ENCODE measurements at regions not wholly inside any gene's neighbourhood (a gene's known extent, or its start where the extent isn't known, plus 50 kb on each side); places are given as distances from the start of the nearest gene placed in this dataset.

- peaks cover 0 to 17% (median 0%) of the 10 kb centered on the region in 3 donors for H3K4me1 ChIP-seq
- H3K36me3 ChIP-seq: no peaks in the 10 kb centered on the region
- no peaks in the 10 kb centered on the region for H3K27me3 ChIP-seq
- ATAC-seq: no peak
- 77 to 94% methylated on average over 4 of the region's 6 CpGs for WGBS, 2 donors (ENCODE audit: low coverage in 1 of 2)
- H3K27ac ChIP-seq: no peak overlapping the region
- TF ChIP-seq POLR2A (IDR thresholded peaks at IDR 0.05) (no peak), EP300 (IDR thresholded peaks at IDR 0.05) (no peak), CTCF (IDR thresholded peaks at IDR 0.05) (no peak), POLR2AphosphoS5 (IDR thresholded peaks at IDR 0.05) (no peak)
- H3K4me3 ChIP-seq: no peak overlapping the region
- no peaks in the 10 kb centered on the region for H3K9me3 ChIP-seq
These were observed 131.1 kb upstream of the NCAM1 start for GRCh38 chr11:112829971-112830654.

DNA sequence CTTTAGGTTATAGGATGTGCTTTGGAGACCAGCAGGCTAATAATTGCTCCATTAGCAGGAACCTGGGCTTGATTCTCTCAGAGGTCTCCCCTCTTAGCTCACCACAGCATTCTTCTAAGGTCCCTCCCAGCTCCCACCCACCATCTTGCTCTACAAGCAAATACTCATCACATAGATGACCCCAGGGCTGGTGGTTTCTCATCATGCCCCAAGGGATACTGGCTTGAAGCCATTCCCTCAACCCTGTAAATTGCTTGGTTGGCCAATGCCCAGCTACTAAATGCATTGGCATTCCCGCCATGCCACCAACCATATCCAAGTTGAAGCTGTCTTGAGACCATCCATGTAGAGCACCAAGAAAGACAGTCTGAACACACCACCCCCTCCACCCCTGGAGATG lies 130.2 kb upstream of the NCAM1 start:
- no peaks in the 10 kb centered on the region for H3K27me3 ChIP-seq
- H3K27ac ChIP-seq: no peak overlapping the region
- no peaks in the 10 kb centered on the region for H3K36me3 ChIP-seq
- WGBS, 2 donors (ENCODE audit: low coverage in 1 of 2): 100% methylated on average over 1 of the region's 1 CpG; no CpG with 5 or more reads in 1 of the 2 donors
- ATAC-seq: no peak
- TF ChIP-seq CTCF (IDR thresholded peaks at IDR 0.05): no peak
- no peak for TF ChIP-seq POLR2AphosphoS5 (IDR thresholded peaks at IDR 0.05)
- TF ChIP-seq POLR2A (IDR thresholded peaks at IDR 0.05): no peak
- TF ChIP-seq EP300 (IDR thresholded peaks at IDR 0.05): no peak
- no peak overlapping the region for H3K4me3 ChIP-seq
- peaks cover 0 to 26% (median 0%) of the 10 kb centered on the region in 3 donors for H3K4me1 ChIP-seq
- no peaks in the 10 kb centered on the region for H3K9me3 ChIP-seq

GRCh38 chr11:112831969-112832766 lies 129.1 kb upstream of the NCAM1 start:
- Histone ChIP-seq H3K9me3 (no peaks in the 10 kb centered on the region), H3K27me3 (no peaks in the 10 kb centered on the region), H3K4me1 (peaks cover 0 to 38% (median 0%) of the 10 kb centered on the region in 3 donors), H3K4me3 (no peak overlapping the region), H3K27ac (no peak overlapping the region), H3K36me3 (no peaks in the 10 kb centered on the region)
- 83 to 92% methylated on average over 1 to 2 of the region's 3 CpGs for WGBS, 2 donors (ENCODE audit: low coverage in 1 of 2)
- ATAC-seq: no peak
- no peak for TF ChIP-seq POLR2A (IDR thresholded peaks at IDR 0.05)
- no peak for TF ChIP-seq POLR2AphosphoS5 (IDR thresholded peaks at IDR 0.05)
- TF ChIP-seq EP300 (IDR thresholded peaks at IDR 0.05): no peak
- no peak for TF ChIP-seq CTCF (IDR thresholded peaks at IDR 0.05)

DNA sequence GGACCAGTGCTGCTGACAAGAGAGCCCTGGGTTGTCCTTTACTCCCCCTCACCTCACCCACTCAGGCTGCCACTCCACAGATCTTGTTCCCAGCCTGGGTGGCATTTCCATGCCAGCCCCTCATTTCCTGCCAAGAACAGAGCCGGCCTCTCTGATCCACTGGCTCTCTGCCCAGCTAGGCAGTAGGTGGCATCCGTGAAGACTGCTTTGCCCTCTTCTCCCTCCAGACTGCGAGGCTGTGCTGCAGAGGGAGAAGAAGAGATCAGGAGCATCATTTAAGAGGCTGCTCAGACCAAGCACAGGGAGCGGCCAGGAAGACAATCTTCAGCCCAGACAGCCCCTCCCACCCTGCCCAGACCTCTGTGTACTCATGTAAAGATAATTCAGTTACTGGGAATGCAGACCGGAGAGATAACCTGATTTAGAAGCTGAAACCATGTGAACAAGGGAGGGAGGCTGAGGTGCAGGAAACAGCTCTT lies 126.9 kb upstream of the NCAM1 start:
- H3K9me3 ChIP-seq: no peaks in the 10 kb centered on the region
- no peaks in the 10 kb centered on the region for H3K27me3 ChIP-seq
- no peak overlapping the region for H3K4me3 ChIP-seq
- WGBS, 2 donors (ENCODE audit: low coverage in 1 of 2): 0% methylated on average over 1 of the region's 5 CpGs; no CpG with 5 or more reads in 1 of the 2 donors
- peak overlapping the region in 1 of 4 donors; percentile 39 for H3K27ac ChIP-seq
- TF ChIP-seq CTCF (IDR thresholded peaks at IDR 0.05) (no peak), POLR2A (IDR thresholded peaks at IDR 0.05) (no peak), POLR2AphosphoS5 (IDR thresholded peaks at IDR 0.05) (peak; percentile 41)
- peaks cover 0 to 48% (median 0%) of the 10 kb centered on the region in 3 donors for H3K4me1 ChIP-seq
- no peaks in the 10 kb centered on the region for H3K36me3 ChIP-seq
- ATAC-seq: peak; percentile 74
